NCI-H524 (cell line): ENCODE measurements at regions not wholly inside any gene's neighbourhood (a gene's known extent, or its start where the extent isn't known, plus 50 kb on each side); places are given as distances from the start of the nearest gene placed in this dataset.
"Not testable (repeated sequence)": the region's sequence is repeated elsewhere in the genome, so short reads cannot be mapped to it uniquely, and the experiment has no call there.

Experiments
- DNase-seq, 2 experiments: peaks; one replicate each; lab custom pipeline; 2025; lab: John Stamatoyannopoulos, UW

GRCh38 chr6:80508885-80509630 lies 402.6 kb downstream of the BCKDHB start:
- DNase-seq = no peak

- DNase-seq = no peak
These were observed 398.4 kb downstream of the BCKDHB start for GRCh38 chr6:80504882-80505281.

GRCh38 chr6:80503660-80504059 lies 397.2 kb downstream of the BCKDHB start:
- DNase-seq = no peak

- no peak for DNase-seq
These were observed 396.4 kb downstream of the BCKDHB start for GRCh38 chr6:80502871-80503270.

- DNase-seq = no peak
These were observed 395.2 kb downstream of the BCKDHB start for GRCh38 chr6:80501636-80502035.

GRCh38 chr6:80497696-80498486 lies 391.4 kb downstream of the BCKDHB start:
- not testable (repeated sequence) for DNase-seq

GRCh38 chr6:80489911-80490635 lies 383.6 kb downstream of the BCKDHB start:
- no peak for DNase-seq

- no peak for DNase-seq
These were observed 381.7 kb downstream of the BCKDHB start for GRCh38 chr6:80488190-80488589.

GRCh38 chr6:80485494-80485893 lies 379.0 kb downstream of the BCKDHB start:
- not testable (repeated sequence) for DNase-seq

- DNase-seq = no peak
These were observed 375.6 kb downstream of the BCKDHB start for GRCh38 chr6:80482056-80482455.

GRCh38 chr6:80480421-80481157 lies 374.1 kb downstream of the BCKDHB start:
- no peak for DNase-seq

- no peak for DNase-seq
These were observed 371.6 kb downstream of the BCKDHB start for GRCh38 chr6:80478030-80478429.

GRCh38 chr6:80477591-80477990 lies 371.1 kb downstream of the BCKDHB start:
- DNase-seq = no peak

- no peak for DNase-seq
These were observed 365.8 kb downstream of the BCKDHB start for GRCh38 chr6:80472271-80472670.

- DNase-seq = no peak
These were observed 363.5 kb downstream of the BCKDHB start for GRCh38 chr6:80469977-80470376.

GRCh38 chr6:80468398-80468797 lies 361.9 kb downstream of the BCKDHB start:
- no peak for DNase-seq

GRCh38 chr6:80467408-80467807 lies 360.9 kb downstream of the BCKDHB start:
- no peak for DNase-seq

- no peak for DNase-seq
These were observed 360.5 kb downstream of the BCKDHB start for GRCh38 chr6:80466981-80467380.

- DNase-seq = no peak
These were observed 359.0 kb downstream of the BCKDHB start for GRCh38 chr6:80465513-80465912.

GRCh38 chr6:80464901-80465300 lies 358.4 kb downstream of the BCKDHB start:
- no peak for DNase-seq

- DNase-seq = no peak
These were observed 356.7 kb downstream of the BCKDHB start for GRCh38 chr6:80463197-80463596.

- no peak for DNase-seq
These were observed 353.9 kb downstream of the BCKDHB start for GRCh38 chr6:80460257-80460865.
